NCI-H446 treated with DMSO at 0.1 percent for 48 hours (cell line): ENCODE measurements at regions not wholly inside any gene's neighbourhood (a gene's known extent, or its start where the extent isn't known, plus 50 kb on each side); places are given as distances from the start of the nearest gene placed in this dataset.
A peak's percentile ranks its signal among the peaks of the same experiment; 100 is the strongest.
"Not testable (repeated sequence)": the region's sequence is repeated elsewhere in the genome, so short reads cannot be mapped to it uniquely, and the experiment has no call there.

Source experiments
- DNase-seq: peaks from one replicate; lab custom pipeline; 2025; lab: John Stamatoyannopoulos, UW

GRCh38 chr3:64437131-64437530, 211.9 kb upstream of the PRICKLE2 start:
- DNase-seq = no peak

- not testable (repeated sequence) for DNase-seq
Measured at GRCh38 chr3:64435023-64435422, 209.8 kb upstream of the PRICKLE2 start.

- DNase-seq = no peak
Measured at GRCh38 chr3:64432870-64433269, 207.6 kb upstream of the PRICKLE2 start.

DNA sequence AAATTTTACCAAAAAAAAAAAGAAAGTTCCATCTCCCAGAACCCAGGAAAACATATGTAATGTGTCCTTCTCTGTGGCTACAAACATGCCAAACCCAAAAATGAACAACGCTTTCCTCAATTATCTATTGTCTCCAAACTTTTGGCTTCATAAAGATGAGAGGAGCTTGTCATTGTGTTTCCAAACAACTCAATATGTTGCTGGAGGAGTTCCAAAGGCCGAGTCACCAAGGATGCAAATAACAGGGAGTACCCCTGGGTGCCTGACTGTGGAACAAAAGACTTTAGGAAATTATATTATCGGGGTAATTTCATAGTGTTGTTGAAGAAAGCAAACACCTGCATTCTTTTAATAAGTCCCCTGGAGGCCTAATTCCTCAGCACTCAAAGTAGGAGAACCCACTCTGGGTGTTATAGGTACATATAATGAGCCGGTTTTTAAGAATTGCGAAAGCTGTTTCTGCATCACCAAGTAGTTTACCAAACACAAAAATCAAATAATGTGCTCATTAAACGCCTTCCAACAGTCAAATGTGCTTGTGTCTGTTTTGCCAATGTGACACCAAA, 206.3 kb upstream of the PRICKLE2 start:
- DNase-seq = no peak

GRCh38 chr3:64427671-64428070, 202.4 kb upstream of the PRICKLE2 start:
- DNase-seq = no peak

DNA sequence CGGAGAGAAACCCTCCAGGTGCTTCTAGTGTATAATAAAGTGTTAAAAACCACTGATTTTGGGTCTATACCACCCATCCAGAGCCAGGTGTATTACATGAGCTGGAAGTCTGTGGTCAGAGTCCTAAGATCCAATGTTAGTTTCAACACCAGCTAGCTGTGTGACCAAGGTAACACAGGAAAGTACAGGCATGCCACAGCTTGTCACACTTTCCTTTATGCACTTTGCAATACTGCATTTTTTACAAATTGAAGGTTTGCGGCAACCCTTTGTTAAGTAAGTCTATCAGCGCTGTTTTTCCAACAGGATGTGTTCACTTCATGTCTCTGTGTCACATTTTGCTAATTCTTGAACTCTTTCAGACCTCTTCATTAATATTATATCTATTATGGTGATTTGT, 201.3 kb upstream of the PRICKLE2 start:
- DNase-seq = no peak

DNA sequence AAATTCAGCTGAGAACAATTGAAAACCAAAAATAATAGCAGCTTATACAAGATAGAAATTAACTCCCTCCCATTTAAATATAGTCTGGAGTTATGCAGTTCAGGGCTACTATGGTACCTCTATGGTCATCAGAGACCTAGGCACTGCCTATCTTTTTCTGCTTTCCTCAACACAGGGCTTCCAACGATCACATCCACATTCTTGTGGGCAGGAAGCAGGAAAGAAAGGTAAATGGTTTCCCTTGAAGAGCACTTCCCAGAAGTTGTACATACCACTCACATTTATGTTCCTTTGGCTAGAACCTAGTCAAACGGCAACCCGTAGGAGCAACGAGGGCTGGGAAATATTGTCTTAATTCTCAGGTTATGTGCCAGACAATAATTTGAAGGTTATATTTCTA, 197.7 kb upstream of the PRICKLE2 start:
- no peak for DNase-seq

GRCh38 chr3:64422192-64422591, 196.9 kb upstream of the PRICKLE2 start:
- no peak for DNase-seq

- no peak for DNase-seq
Measured at GRCh38 chr3:64417816-64418215, 192.6 kb upstream of the PRICKLE2 start.

DNA sequence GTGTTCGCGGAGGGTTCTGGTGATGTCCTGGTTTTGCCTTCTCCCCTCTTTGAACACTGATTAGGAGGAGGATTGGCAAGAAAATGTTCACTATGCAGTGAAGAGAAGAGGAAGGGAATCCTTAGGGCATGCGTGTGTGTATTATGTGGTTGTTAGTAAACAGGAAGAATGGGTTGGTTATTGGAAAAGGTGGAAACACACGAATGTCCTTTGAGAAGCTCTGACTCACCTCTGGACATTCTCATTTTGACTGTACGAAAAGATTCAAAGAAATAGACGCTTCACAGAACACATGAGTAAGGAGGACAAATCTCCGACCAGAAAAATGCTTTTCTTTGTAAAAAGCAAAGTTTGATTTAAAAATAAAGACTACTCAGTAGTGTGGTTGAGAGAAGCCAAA, 188.8 kb upstream of the PRICKLE2 start:
- DNase-seq = no peak

GRCh38 chr3:64411101-64411500, 185.8 kb upstream of the PRICKLE2 start:
- no peak for DNase-seq

- DNase-seq = no peak
Measured at GRCh38 chr3:64410226-64410625, 185.0 kb upstream of the PRICKLE2 start.

GRCh38 chr3:64408770-64409169, 183.5 kb upstream of the PRICKLE2 start:
- DNase-seq = no peak

GRCh38 chr3:64406271-64406670, 181.0 kb upstream of the PRICKLE2 start:
- no peak for DNase-seq

- no peak for DNase-seq
Measured at GRCh38 chr3:64405211-64405835, 180.1 kb upstream of the PRICKLE2 start.

DNA sequence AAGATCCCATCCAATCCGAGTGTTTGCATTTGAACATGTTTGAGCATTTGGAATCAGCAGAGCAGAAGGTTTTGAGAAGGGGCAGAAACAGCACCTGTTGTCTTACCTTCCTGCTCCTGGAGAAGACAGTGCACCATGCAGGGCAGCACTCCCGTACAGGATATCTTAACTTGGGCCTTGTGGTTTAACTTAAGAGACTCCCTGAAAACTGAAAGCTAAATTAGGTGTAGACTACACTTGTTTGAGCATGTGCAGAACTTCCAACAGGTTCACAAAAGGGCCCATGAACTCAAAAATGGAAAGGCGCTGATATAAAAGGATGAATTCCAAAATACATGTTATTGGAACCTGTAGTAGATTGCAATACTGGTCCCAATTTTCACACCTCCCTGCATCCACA, 175.4 kb upstream of the PRICKLE2 start:
- DNase-seq = no peak

DNA sequence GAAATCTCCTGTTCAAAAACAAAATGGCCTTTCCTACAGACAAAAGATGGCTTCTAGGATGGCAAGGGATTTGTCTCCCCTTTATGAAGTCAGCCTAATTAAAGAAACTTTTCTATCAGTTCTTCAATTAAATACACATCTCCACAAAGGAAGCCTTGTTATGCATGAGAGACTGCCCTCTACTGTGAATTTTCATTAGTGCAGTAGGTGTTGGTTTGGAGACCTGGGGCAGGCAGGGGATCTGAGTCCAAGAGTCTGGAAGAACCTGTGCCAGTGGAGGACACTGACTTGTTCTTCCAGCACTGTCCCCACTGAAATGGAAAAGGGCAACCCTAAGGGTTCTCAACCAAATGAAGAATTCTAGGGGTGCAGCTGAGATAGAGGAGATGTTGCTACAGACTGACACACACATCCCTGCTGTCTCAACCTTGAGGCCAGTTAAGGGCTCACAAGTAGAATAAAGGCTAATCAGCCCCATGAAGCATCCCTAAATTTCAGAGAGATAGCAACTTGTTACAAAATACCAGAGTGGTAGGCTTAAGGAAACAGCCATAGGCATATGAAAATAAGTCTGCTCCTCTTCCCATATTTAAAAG, 174.0 kb upstream of the PRICKLE2 start:
- DNase-seq = peak; percentile 57

DNA sequence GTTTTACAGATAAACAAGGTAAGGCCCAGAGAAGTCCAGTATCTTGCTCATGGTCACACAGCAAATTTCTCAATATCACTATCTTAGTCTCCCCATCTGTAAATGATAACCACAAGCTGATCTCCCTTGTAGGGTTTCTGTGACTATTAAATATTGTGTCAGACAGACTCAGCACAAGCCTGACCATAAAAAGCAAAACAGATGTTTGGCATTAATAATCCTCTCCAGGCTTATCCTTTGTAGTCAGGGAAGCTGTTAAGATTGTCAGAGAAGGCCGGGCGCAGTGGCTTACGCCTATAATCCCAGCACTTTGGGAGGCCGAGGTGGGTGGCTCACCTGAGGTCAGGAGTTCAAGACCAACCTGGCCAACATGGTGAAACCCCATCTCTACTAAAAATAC, 173.2 kb upstream of the PRICKLE2 start:
- DNase-seq = no peak

DNA sequence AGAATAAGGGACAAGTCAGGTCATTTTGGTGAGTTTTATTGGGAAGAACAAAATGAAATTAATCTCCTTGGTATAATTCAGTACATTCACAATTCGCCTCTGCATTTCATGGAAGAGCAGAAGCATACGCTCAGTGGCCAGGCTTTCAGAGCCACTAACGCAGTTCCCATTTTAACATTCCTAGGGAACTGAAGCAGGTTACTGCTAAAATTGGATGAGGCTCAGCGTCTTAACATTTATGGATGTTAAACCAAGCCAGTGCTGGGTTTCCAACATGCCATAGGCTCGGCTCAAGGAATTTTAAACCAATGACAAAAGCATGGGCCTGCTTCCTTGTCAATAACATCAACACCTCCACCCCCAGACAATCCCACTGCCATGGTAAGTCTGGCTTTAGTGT, 172.7 kb upstream of the PRICKLE2 start:
- no peak for DNase-seq

- no peak for DNase-seq
Measured at GRCh38 chr3:64397573-64397972, 172.3 kb upstream of the PRICKLE2 start.

- no peak for DNase-seq
Measured at GRCh38 chr3:64395490-64395889, 170.2 kb upstream of the PRICKLE2 start.

GRCh38 chr3:64393193-64393592, 167.9 kb upstream of the PRICKLE2 start:
- DNase-seq = no peak

- no peak for DNase-seq
Measured at GRCh38 chr3:64392001-64392400, 166.7 kb upstream of the PRICKLE2 start.

- no peak for DNase-seq
Measured at GRCh38 chr3:64390893-64391292, 165.6 kb upstream of the PRICKLE2 start.
